ENCODE measurements at regions not wholly inside any gene's neighbourhood (a gene's known extent, or its start where the extent isn't known, plus 50 kb on each side); places are given as distances from the start of the nearest gene placed in this dataset.

GRCh38 chr18:61722247-61722646 lies 170.6 kb downstream of the RNF152 start:
- no peak overlapping the region for H3K4me3 Mint-ChIP-seq
- no peak overlapping the region for H3K27ac Mint-ChIP-seq
- H3K27me3 Mint-ChIP-seq (ENCODE audit: low read depth in 2 of 2), result peaks cover 13% of the 10 kb centered on the region in 2 donors
- no peaks in the 10 kb centered on the region for H3K9me3 Mint-ChIP-seq
- no peaks in the 10 kb centered on the region for H3K4me1 ChIP-seq (ENCODE audit: control insufficient read depth, insufficient read depth, low read length)
- TF ChIP-seq, protein P1, sequence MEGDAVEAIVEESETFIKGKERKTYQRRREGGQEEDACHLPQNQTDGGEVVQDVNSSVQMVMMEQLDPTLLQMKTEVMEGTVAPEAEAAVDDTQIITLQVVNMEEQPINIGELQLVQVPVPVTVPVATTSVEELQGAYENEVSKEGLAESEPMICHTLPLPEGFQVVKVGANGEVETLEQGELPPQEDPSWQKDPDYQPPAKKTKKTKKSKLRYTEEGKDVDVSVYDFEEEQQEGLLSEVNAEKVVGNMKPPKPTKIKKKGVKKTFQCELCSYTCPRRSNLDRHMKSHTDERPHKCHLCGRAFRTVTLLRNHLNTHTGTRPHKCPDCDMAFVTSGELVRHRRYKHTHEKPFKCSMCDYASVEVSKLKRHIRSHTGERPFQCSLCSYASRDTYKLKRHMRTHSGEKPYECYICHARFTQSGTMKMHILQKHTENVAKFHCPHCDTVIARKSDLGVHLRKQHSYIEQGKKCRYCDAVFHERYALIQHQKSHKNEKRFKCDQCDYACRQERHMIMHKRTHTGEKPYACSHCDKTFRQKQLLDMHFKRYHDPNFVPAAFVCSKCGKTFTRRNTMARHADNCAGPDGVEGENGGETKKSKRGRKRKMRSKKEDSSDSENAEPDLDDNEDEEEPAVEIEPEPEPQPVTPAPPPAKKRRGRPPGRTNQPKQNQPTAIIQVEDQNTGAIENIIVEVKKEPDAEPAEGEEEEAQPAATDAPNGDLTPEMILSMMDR (IDR thresholded peaks at IDR 0.05), result no peak
- no peak overlapping the region for H3K27ac ChIP-seq (ENCODE audit: low read length)
- no peaks in the 10 kb centered on the region for H3K4me1 Mint-ChIP-seq
- DNase-seq (no peak), ATAC-seq (no peak)
- H3K27me3 ChIP-seq (ENCODE audit: control insufficient read depth, insufficient read depth, low read length), result no peaks in the 10 kb centered on the region
- H3K4me3 ChIP-seq (ENCODE audit: low read length), result no peak overlapping the region
- intact Hi-C loops (cut with micrococcal nuclease), result no loop called here
- WGBS (ENCODE audit: insufficient coverage), result 87% methylated on average over 1 of the region's 2 CpGs
- no peaks in the 10 kb centered on the region for H3K36me3 ChIP-seq (ENCODE audit: control insufficient read depth, insufficient read depth, low read length)
- H3K36me3 Mint-ChIP-seq, result no peaks in the 10 kb centered on the region
- H3K9me3 ChIP-seq (ENCODE audit: control insufficient read depth, insufficient read depth, low read length), result no peaks in the 10 kb centered on the region

- intact Hi-C loops (cut with micrococcal nuclease), result no loop called here
- peaks cover 9 to 11% of the 10 kb centered on the region in 2 donors for H3K27me3 Mint-ChIP-seq (ENCODE audit: low read depth in 2 of 2)
- Histone ChIP-seq H3K27me3 (ENCODE audit: control insufficient read depth, insufficient read depth, low read length) (no peaks in the 10 kb centered on the region), H3K4me1 (ENCODE audit: control insufficient read depth, insufficient read depth, low read length) (no peaks in the 10 kb centered on the region), H3K36me3 (ENCODE audit: control insufficient read depth, insufficient read depth, low read length) (no peaks in the 10 kb centered on the region), H3K9me3 (ENCODE audit: control insufficient read depth, insufficient read depth, low read length) (no peaks in the 10 kb centered on the region), H3K4me3 (ENCODE audit: low read length) (no peak overlapping the region), H3K27ac (ENCODE audit: low read length) (no peak overlapping the region)
- H3K36me3 Mint-ChIP-seq, result no peaks in the 10 kb centered on the region
- TF ChIP-seq, protein P1 (IDR thresholded peaks at IDR 0.05), result no peak
- 88% methylated on average over 5 of the region's 5 CpGs for WGBS (ENCODE audit: insufficient coverage)
- H3K9me3 Mint-ChIP-seq, result no peaks in the 10 kb centered on the region
- ATAC-seq, result no peak
- DNase-seq, result no peak
- no peak overlapping the region for H3K27ac Mint-ChIP-seq
- H3K4me1 Mint-ChIP-seq, result no peaks in the 10 kb centered on the region
- no peak overlapping the region for H3K4me3 Mint-ChIP-seq
Measured at GRCh38 chr18:61720496-61720895, 172.3 kb downstream of the RNF152 start.

GRCh38 chr18:61719671-61720070 lies 173.1 kb downstream of the RNF152 start:
- H3K4me3 Mint-ChIP-seq, result no peak overlapping the region
- H3K4me1 Mint-ChIP-seq, result no peaks in the 10 kb centered on the region
- Histone ChIP-seq H3K36me3 (ENCODE audit: control insufficient read depth, insufficient read depth, low read length) (no peaks in the 10 kb centered on the region), H3K27me3 (ENCODE audit: control insufficient read depth, insufficient read depth, low read length) (no peaks in the 10 kb centered on the region), H3K9me3 (ENCODE audit: control insufficient read depth, insufficient read depth, low read length) (no peaks in the 10 kb centered on the region), H3K4me3 (ENCODE audit: low read length) (no peak overlapping the region), H3K4me1 (ENCODE audit: control insufficient read depth, insufficient read depth, low read length) (no peaks in the 10 kb centered on the region), H3K27ac (ENCODE audit: low read length) (no peak overlapping the region)
- TF ChIP-seq, protein P1 (IDR thresholded peaks at IDR 0.05), result no peak
- no peaks in the 10 kb centered on the region for H3K9me3 Mint-ChIP-seq
- H3K27ac Mint-ChIP-seq, result no peak overlapping the region
- ATAC-seq, result no peak
- no peak for DNase-seq
- intact Hi-C loops (cut with micrococcal nuclease), result no loop called here
- 73% methylated on average over 1 of the region's 1 CpG for WGBS (ENCODE audit: insufficient coverage)
- H3K27me3 Mint-ChIP-seq (ENCODE audit: low read depth in 2 of 2), result peaks cover 6 to 11% of the 10 kb centered on the region in 2 donors
- no peaks in the 10 kb centered on the region for H3K36me3 Mint-ChIP-seq

- no peaks in the 10 kb centered on the region for H3K4me1 Mint-ChIP-seq
- no peaks in the 10 kb centered on the region for H3K27me3 ChIP-seq (ENCODE audit: control insufficient read depth, insufficient read depth, low read length)
- H3K36me3 ChIP-seq (ENCODE audit: control insufficient read depth, insufficient read depth, low read length), result no peaks in the 10 kb centered on the region
- intact Hi-C loops (cut with micrococcal nuclease), result no loop called here
- no peaks in the 10 kb centered on the region for H3K36me3 Mint-ChIP-seq
- WGBS (ENCODE audit: insufficient coverage), result 76% methylated on average over 3 of the region's 3 CpGs
- no peak overlapping the region for H3K27ac Mint-ChIP-seq
- no peak overlapping the region for H3K4me3 ChIP-seq (ENCODE audit: low read length)
- DNase-seq, result no peak
- no peaks in the 10 kb centered on the region for H3K9me3 ChIP-seq (ENCODE audit: control insufficient read depth, insufficient read depth, low read length)
- no peak overlapping the region for H3K4me3 Mint-ChIP-seq
- H3K4me1 ChIP-seq (ENCODE audit: control insufficient read depth, insufficient read depth, low read length), result no peaks in the 10 kb centered on the region
- TF ChIP-seq, protein P1 (IDR thresholded peaks at IDR 0.05), result no peak
- H3K27ac ChIP-seq (ENCODE audit: low read length), result no peak overlapping the region
- H3K9me3 Mint-ChIP-seq, result no peaks in the 10 kb centered on the region
- peaks cover 6 to 12% of the 10 kb centered on the region in 2 donors for H3K27me3 Mint-ChIP-seq (ENCODE audit: low read depth in 2 of 2)
- ATAC-seq, result no peak
Measured at GRCh38 chr18:61718944-61719343, 173.9 kb downstream of the RNF152 start.

Measured in natural killer cell (primary cell).